Common myeloid progenitor, CD34-positive (primary cell): ENCODE measurements at regions not wholly inside any gene's neighbourhood (a gene's known extent, or its start where the extent isn't known, plus 50 kb on each side); places are given as distances from the start of the nearest gene placed in this dataset.

Source experiments
- CTCF ChIA-PET: fragments of 350-600 bp; sonication (Branson Sonifier 250); formaldehyde crosslinking; loops from one replicate; lab custom pipeline; 2021; ENCODE audit warnings: antibody characterized with exemption; lab: Charles Lee
- POLR2A ChIA-PET: fragments of 350-600 bp; sonication (Branson Sonifier 250); formaldehyde crosslinking; loops from one replicate; lab custom pipeline; 2021; ENCODE audit warnings: antibody characterized with exemption; lab: Charles Lee
- DNase-seq, 3 donors: peaks; one replicate each; pipeline versions ENCODE4 v3.0.0 to v3.0.0-alpha.2; 2013
- H3K27ac ChIP-seq, 2 experiments: 1 replicate in 1 of 2; 2 replicates in 1 of 2; pipeline ENCODE4 v1.7.0; 2013; ENCODE audit warnings: inconsistent platforms in 2 of 2, low read length in 2 of 2, mild to moderate bottlenecking in 2 of 2, low read depth in 1 of 2, moderate library complexity in 1 of 2; ENCODE audit not compliant: severe bottlenecking in 2 of 2, insufficient read depth in 1 of 2, poor library complexity in 1 of 2
- H3K27me3 ChIP-seq, 5 experiments: replicated peaks in 2 of 5; 1 replicate in 3 of 5; 2 replicates in 2 of 5; pipeline versions ENCODE4 v1.6.1 to v1.7.0; 2013; ENCODE audit warnings: low read length in 4 of 5, mild to moderate bottlenecking in 2 of 5, moderate library complexity in 2 of 5, inconsistent platforms in 1 of 5; ENCODE audit not compliant: insufficient read depth in 5 of 5, control insufficient read depth in 4 of 5
- H3K36me3 ChIP-seq, 4 experiments: 1 replicate in 2 of 4; 2 replicates in 2 of 4; pipeline versions ENCODE4 v1.6.1 to v1.7.0; 2013; ENCODE audit warnings: low read length in 3 of 4, control low read depth in 1 of 4, mild to moderate bottlenecking in 1 of 4; ENCODE audit not compliant: control insufficient read depth in 4 of 4, insufficient read depth in 4 of 4
- H3K4me1 ChIP-seq, 4 experiments: 1 replicate in 3 of 4; 2 replicates in 1 of 4; pipeline versions ENCODE4 v1.6.1 to v1.7.1; 2013; ENCODE audit warnings: low read length in 3 of 4, mild to moderate bottlenecking in 3 of 4, control low read depth in 1 of 4, inconsistent platforms in 1 of 4, moderate library complexity in 1 of 4; ENCODE audit not compliant: control insufficient read depth in 4 of 4, insufficient read depth in 4 of 4; ENCODE audit errors: control extremely low read depth in 1 of 4
- H3K4me3 ChIP-seq, 7 experiments: 1 replicate in 4 of 7; 2 replicates in 3 of 7; pipeline versions ENCODE4 v1.5.1 to v1.7.0; 2013; ENCODE audit warnings: mild to moderate bottlenecking in 7 of 7, low read length in 6 of 7, moderate library complexity in 6 of 7, inconsistent platforms in 2 of 7, low read depth in 2 of 7, control low read depth in 1 of 7; ENCODE audit not compliant: insufficient read depth in 4 of 7, control insufficient read depth in 1 of 7; ENCODE audit errors: extremely low read depth in 1 of 7
- H3K9me3 ChIP-seq, 5 experiments: 1 replicate in 4 of 5; 2 replicates in 1 of 5; pipeline versions ENCODE4 v1.6.1 to v1.7.1; 2013; ENCODE audit warnings: low read length in 4 of 5, mild to moderate bottlenecking in 2 of 5, inconsistent platforms in 1 of 5, low read depth in 1 of 5, moderate library complexity in 1 of 5; ENCODE audit not compliant: control insufficient read depth in 4 of 5, insufficient read depth in 2 of 5; ENCODE audit errors: control extremely low read depth in 1 of 5
- WGBS: methylation state at CpG from one replicate; pipeline ENCODE4 v1.1.5; 2013; ENCODE audit not compliant: insufficient coverage; 5-methylcytosine and 5-hydroxymethylcytosine counted together

DNA sequence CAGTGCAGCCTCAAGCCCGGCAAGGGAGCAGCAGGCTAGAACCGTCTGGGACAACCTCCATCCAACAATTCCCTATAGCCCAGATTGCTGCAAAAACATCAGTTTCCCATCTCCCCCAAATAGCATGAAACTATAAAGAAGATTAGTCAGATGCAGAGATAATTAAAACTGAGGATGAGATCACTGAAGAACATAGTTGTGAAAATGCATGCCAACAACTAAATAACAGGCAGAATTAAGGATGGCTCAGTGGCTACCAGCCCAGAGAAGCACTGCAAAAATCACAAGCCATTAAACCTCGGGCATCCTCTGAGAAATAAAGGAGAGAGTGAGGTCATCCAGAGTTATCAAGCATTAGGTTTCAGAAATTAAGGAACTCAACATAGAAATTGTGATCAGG, 427.1 kb downstream of the TNS3 start:
- no peak for DNase-seq
- Histone ChIP-seq H3K36me3 (no peaks in the 10 kb centered on the region), H3K27me3 (no peaks in the 10 kb centered on the region), H3K9me3 (no peaks in the 10 kb centered on the region), H3K4me3 (no peak overlapping the region), H3K4me1 (peaks cover 0 to 11% (median 6%) of the 10 kb centered on the region in 4 experiments), H3K27ac (no peak overlapping the region)
- ChIA-PET CTCF (no interaction called here), POLR2A (no interaction called here)
- WGBS = 100% methylated on average over 1 of the region's 3 CpGs

DNA sequence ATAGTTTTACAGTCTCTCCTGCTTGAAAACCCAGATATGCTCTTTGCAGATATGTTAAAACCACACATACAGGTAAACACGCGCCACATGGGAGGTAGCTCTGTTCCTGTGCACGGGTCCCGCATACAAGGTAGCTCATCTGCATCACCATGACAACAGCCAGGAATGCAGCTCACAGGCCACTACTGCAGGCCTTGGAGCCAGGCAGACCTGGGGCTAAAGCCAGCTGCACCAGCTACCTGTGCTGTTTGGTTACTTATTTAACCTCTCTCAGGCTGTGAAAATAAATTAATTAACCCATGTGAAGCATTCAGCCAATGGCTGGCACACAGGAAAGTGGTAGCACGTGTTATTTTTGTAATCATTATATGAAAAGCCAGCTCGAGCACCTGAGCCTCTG, 428.3 kb downstream of the TNS3 start:
- no peak overlapping the region for H3K27ac ChIP-seq
- no peak overlapping the region for H3K4me3 ChIP-seq
- CTCF ChIA-PET = interaction anchor here (2.1 kb wide), 1 partner anchor 26 kb away, joined by 4 read pairs; no protein-coding TSS in a partner anchor
- peaks cover under 1 to 14% (median 7%) of the 10 kb centered on the region in 4 experiments for H3K4me1 ChIP-seq
- H3K9me3 ChIP-seq = no peaks in the 10 kb centered on the region
- DNase-seq = peak in 1 of 3 donors; percentile 6
- WGBS = 89% methylated on average over 6 of the region's 6 CpGs
- H3K36me3 ChIP-seq = no peaks in the 10 kb centered on the region
- POLR2A ChIA-PET = interaction anchor here (0.7 kb wide), 1 partner anchor 73 kb away, joined by 4 read pairs; no protein-coding TSS in a partner anchor
- H3K27me3 ChIP-seq = no peaks in the 10 kb centered on the region

DNA sequence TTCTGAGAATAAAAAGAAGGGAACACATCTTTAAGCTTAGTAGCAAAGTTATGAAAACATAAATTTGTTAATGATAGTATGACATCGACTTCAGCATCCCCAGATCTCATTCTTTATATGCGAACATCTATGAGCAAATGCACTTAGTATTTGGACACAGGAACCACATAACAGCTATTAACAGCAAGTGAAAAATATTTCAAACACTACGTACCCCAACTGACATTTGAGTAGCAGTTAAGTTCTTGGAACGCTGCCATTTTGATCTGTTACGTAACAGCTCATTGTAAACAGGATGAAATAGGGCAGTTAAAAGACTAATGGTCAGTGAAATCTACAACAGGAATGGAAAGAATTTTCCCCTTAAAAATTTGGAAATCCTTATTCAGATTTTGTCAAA, 428.9 kb downstream of the TNS3 start:
- WGBS = no CpG with 5 or more reads among the region's 5 CpGs
- no peaks in the 10 kb centered on the region for H3K9me3 ChIP-seq
- no peak overlapping the region for H3K4me3 ChIP-seq
- CTCF ChIA-PET = interaction anchor here (2.1 kb wide), 1 partner anchor 27 kb away, joined by 4 read pairs; no protein-coding TSS in a partner anchor
- no peak overlapping the region for H3K27ac ChIP-seq
- H3K4me1 ChIP-seq = peaks cover 3 to 14% (median 8%) of the 10 kb centered on the region in 4 experiments
- DNase-seq = peak; percentile 3 to 61 (median 57)
- POLR2A ChIA-PET = interaction anchor here (0.7 kb wide), 1 partner anchor 74 kb away, joined by 4 read pairs; no protein-coding TSS in a partner anchor
- H3K27me3 ChIP-seq = no peaks in the 10 kb centered on the region
- H3K36me3 ChIP-seq = no peaks in the 10 kb centered on the region

DNA sequence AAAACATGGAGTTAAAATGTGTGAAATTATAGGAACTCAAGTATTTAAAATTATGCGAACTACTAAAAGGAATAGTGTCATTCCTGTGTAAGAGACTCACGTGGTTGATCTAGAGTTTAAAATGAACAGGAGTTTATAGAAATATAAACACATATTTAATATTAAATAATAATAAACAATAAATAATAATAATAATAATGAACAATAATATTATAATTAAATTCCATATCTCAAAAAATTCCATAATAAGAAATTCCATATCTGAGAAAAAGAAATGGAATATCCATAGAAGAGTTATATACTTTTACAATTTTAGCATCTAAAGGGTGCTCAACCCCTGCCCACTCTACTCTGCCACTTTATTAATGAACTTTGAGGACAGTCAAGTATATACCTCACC, 429.6 kb downstream of the TNS3 start:
- Histone ChIP-seq H3K27ac (no peak overlapping the region), H3K9me3 (no peaks in the 10 kb centered on the region), H3K4me1 (peaks cover 3 to 14% (median 8%) of the 10 kb centered on the region in 4 experiments), H3K27me3 (no peaks in the 10 kb centered on the region), H3K36me3 (no peaks in the 10 kb centered on the region), H3K4me3 (no peak overlapping the region)
- WGBS = no CpG with 5 or more reads among the region's 2 CpGs
- ChIA-PET CTCF (interaction anchor here (2.1 kb wide), 1 partner anchor 28 kb away, joined by 4 read pairs; no protein-coding TSS in a partner anchor), POLR2A (no interaction called here)
- no peak for DNase-seq

DNA sequence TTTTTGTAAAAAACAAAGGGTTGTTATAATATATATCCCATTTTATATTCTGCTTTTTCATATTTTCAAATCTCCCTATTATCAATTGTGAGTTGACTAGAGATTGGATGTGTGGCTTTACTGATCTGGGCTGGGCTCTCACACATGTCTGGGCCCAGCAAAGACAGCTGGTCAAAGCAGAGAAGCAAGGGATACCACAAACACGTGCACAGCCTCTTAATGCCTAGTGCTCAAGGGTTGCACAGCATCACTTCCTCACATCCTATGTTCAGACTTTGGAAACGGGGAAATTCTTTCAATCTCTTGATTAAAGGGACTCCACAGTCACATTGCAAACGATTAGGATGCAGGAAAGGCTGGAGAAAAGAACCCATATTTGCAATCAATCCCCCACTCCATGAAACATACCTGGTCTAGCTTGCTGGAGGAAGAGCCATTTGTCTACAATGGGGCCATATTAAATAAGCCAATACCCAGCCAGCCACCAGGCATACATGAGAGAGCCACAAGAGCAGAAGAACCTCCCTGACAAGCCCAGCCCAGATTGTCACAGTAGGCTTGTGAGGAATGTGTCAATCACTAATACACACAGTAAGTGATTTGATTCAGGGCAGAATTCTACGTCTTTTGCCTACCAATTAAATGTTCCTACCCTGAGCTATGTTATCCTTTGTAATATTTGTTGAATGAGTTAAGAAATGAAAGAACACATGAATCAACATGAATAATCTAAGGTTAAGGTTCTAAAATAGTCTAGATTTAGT, 431.2 kb downstream of the TNS3 start:
- no peaks in the 10 kb centered on the region for H3K9me3 ChIP-seq
- ChIA-PET POLR2A (no interaction called here), CTCF (no interaction called here)
- DNase-seq = no peak
- no peak overlapping the region for H3K4me3 ChIP-seq
- 50% methylated on average over 2 of the region's 4 CpGs for WGBS
- peaks cover 3 to 14% (median 8%) of the 10 kb centered on the region in 4 experiments for H3K4me1 ChIP-seq
- no peaks in the 10 kb centered on the region for H3K36me3 ChIP-seq
- H3K27me3 ChIP-seq = no peaks in the 10 kb centered on the region
- H3K27ac ChIP-seq = no peak overlapping the region

DNA sequence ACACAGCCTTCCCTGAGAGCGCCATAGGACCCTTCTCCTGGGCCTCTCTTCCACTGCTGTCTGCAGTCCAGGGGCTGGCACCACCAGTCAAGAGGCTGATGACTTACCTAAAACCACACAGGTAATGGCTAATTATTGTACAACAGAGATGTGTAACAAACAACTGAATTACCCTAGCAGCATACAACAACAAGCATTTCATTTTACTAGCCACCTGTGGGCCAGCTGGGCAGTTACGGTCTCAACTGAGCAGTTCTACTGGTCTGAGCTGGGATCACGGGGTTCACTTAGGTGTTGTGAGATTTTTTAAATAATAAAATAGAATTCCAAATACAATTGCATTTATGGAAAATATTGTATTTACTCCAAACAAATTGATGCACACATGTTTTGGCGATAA, 431.9 kb downstream of the TNS3 start:
- ChIA-PET CTCF (no interaction called here), POLR2A (no interaction called here)
- WGBS = 100% methylated on average over 1 of the region's 4 CpGs
- Histone ChIP-seq H3K4me1 (peaks cover 3 to 14% (median 8%) of the 10 kb centered on the region in 4 experiments), H3K27ac (no peak overlapping the region), H3K27me3 (no peaks in the 10 kb centered on the region), H3K36me3 (no peaks in the 10 kb centered on the region), H3K9me3 (no peaks in the 10 kb centered on the region), H3K4me3 (no peak overlapping the region)
- no peak for DNase-seq

DNA sequence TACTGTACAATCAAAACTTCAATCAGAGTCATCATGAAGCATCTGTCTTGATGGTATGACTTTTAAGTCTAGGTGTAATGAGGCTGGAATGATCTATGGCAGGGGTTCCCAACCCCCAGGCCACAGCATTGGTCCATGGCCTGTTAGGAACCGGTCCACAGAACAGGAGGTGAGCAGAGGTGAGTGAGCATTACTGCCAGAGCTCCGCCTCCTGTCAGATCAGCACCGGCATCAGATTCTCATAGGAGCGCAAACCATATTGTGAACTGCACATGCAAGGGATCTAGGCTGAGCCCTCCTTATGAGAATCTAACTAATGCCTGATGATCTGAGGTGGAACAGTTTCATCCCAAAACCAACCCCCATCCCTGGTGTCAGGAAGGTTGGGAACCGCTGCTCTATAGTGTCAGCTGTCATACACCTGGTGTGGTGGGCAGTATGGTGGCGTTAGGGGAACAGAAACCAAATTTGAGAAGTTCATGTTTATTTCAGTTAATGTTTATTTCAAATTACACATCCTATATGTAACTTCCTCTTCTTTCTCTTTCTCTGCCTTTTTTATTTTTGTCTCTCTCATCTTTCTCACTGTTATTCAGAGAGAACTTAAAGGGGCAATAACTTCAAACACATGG, 432.6 kb downstream of the TNS3 start:
- Histone ChIP-seq H3K9me3 (no peaks in the 10 kb centered on the region), H3K4me3 (no peak overlapping the region), H3K36me3 (no peaks in the 10 kb centered on the region), H3K27ac (no peak overlapping the region), H3K27me3 (no peaks in the 10 kb centered on the region), H3K4me1 (peaks cover 3 to 14% (median 8%) of the 10 kb centered on the region in 4 experiments)
- WGBS = 98% methylated on average over 4 of the region's 6 CpGs
- no peak for DNase-seq
- ChIA-PET CTCF (interaction anchor here (1.3 kb wide), 1 partner anchor 32 kb away, joined by 4 read pairs; no protein-coding TSS in a partner anchor), POLR2A (no interaction called here)
